SK-N-SH (cell line): ENCODE measurements at regions not wholly inside any gene's neighbourhood (a gene's known extent, or its start where the extent isn't known, plus 50 kb on each side); places are given as distances from the start of the nearest gene placed in this dataset.

Experiments used
- CTCF ChIA-PET: fragments of 300-600, 350-600 bp; formaldehyde crosslinking; extraction: SDS; loops from one replicate; lab custom pipeline; 2021; lab: Yijun Ruan, JAX
- POLR2A ChIA-PET: fragments of 350-600 bp; sonication (Branson Sonifier 250); formaldehyde crosslinking; extraction: SDS; loops from one replicate; lab custom pipeline; 2020; ENCODE audit warnings: antibody characterized with exemption, inconsistent platforms; lab: Yijun Ruan, JAX
- DNase-seq: peaks from one replicate; pipeline ENCODE4 v3.0.0; 2012
- H2AFZ ChIP-seq: fragments of 200-600 bp; sonication (generic); 2 replicates; pipeline ENCODE4 v1.8.1; 2016; ENCODE audit warnings: antibody characterized with exemption, mild to moderate bottlenecking, low read depth
- H3F3A ChIP-seq: fragments of 200-600 bp; sonication (generic); replicated peaks from 2 replicates; pipeline ENCODE3; 2016; ENCODE audit warnings: antibody characterized with exemption, mild to moderate bottlenecking; ENCODE audit not compliant: insufficient read depth
- H3K27ac ChIP-seq, 2 experiments: fragments of 200-500 bp in 1 of 2; fragments of 200-600 bp in 1 of 2; sonication (Bioruptor generic) in 1 of 2; sonication (generic), shearing (Covaris generic) in 1 of 2; 2 replicates each; pipeline versions ENCODE4 v1.5.1 to v1.6.1; 2014 to 2016; ENCODE audit warnings: low read depth in 2 of 2, inconsistent platforms in 1 of 2, low read length in 1 of 2, mild to moderate bottlenecking in 1 of 2, mixed read lengths in 1 of 2
- H3K27me3 ChIP-seq: fragments of 200-600 bp; sonication (generic), shearing (Covaris generic); 2 replicates; pipeline ENCODE4 v1.6.1; 2016; ENCODE audit warnings: mixed run types; ENCODE audit not compliant: insufficient read depth
- H3K36me3 ChIP-seq, 2 experiments: fragments of 200-500 bp in 1 of 2; fragments of 200-600 bp in 1 of 2; sonication (Bioruptor generic) in 1 of 2; sonication (generic) in 1 of 2; replicated peaks in 1 of 2; 2 replicates each; pipeline versions ENCODE3 to v1.5.1; 2014 to 2016; ENCODE audit warnings: low read length in 1 of 2, mild to moderate bottlenecking in 1 of 2; ENCODE audit not compliant: insufficient read depth in 2 of 2, control insufficient read depth in 1 of 2
- H3K4me1 ChIP-seq, 2 experiments: fragments of 200-500 bp in 1 of 2; fragments of 200-600 bp in 1 of 2; sonication (Bioruptor generic) in 1 of 2; sonication (generic), shearing (Covaris generic) in 1 of 2; 2 replicates each; pipeline versions ENCODE4 v1.5.1 to v1.6.1; 2014 to 2016; ENCODE audit warnings: low read depth in 1 of 2, low read length in 1 of 2, mixed run types in 1 of 2; ENCODE audit not compliant: insufficient read depth in 2 of 2, control insufficient read depth in 1 of 2
- H3K4me2 ChIP-seq: fragments of 200-600 bp; sonication (generic), shearing (Covaris generic); 2 replicates; pipeline ENCODE4 v1.6.1; 2017; ENCODE audit warnings: mixed run types
- H3K4me3 ChIP-seq, 2 experiments: fragments of 200-500 bp in 1 of 2; fragments of 200-600 bp in 1 of 2; sonication (Bioruptor generic) in 1 of 2; sonication (generic), shearing (Covaris generic) in 1 of 2; 2 replicates each; pipeline versions ENCODE4 v1.5.1 to v1.8.1; 2014 to 2016; ENCODE audit warnings: low read depth in 2 of 2, inconsistent platforms in 1 of 2, low read length in 1 of 2, mild to moderate bottlenecking in 1 of 2, mixed read lengths in 1 of 2, moderate library complexity in 1 of 2
- H3K79me2 ChIP-seq: fragments of 200-600 bp; sonication (generic); 2 replicates; pipeline ENCODE4 v1.8.1; 2017; ENCODE audit warnings: mild to moderate bottlenecking; ENCODE audit not compliant: insufficient read depth
- H3K9ac ChIP-seq: fragments of 200-600 bp; sonication (generic); 2 replicates; pipeline ENCODE4 v1.6.1; 2017; ENCODE audit warnings: mixed run types
- H3K9me2 ChIP-seq: fragments of 200-600 bp; sonication (generic); 2 replicates; pipeline ENCODE4 v1.6.1; 2017; ENCODE audit warnings: mixed run types
- H3K9me3 ChIP-seq: fragments of 200-600 bp; sonication (generic); 2 replicates; pipeline ENCODE4 v1.6.1; 2017; ENCODE audit warnings: mixed run types, mild to moderate bottlenecking, moderate library complexity
- H4K20me1 ChIP-seq: fragments of 200-600 bp; sonication (generic); 2 replicates; pipeline ENCODE4 v1.6.1; 2017; ENCODE audit warnings: mild to moderate bottlenecking, mixed run types; ENCODE audit not compliant: insufficient read depth
- CHD2 ChIP-seq: fragments of 150-350 bp; IDR thresholded peaks from 2 replicates; pipeline ENCODE4 v1.6.1; 2018; ENCODE audit warnings: low read length; ENCODE audit not compliant: partially characterized antibody
- ELF1 ChIP-seq: IDR thresholded peaks from 2 replicates; pipeline ENCODE4 v1.4.0; 2012
- EP300 ChIP-seq, 2 experiments: IDR thresholded peaks; 2 replicates each; pipeline versions ENCODE4 v1.4.0 to v1.6.1; 2012; ENCODE audit warnings: borderline replicate concordance in 1 of 2, low read depth in 1 of 2, low read length in 1 of 2
- FOSL2 ChIP-seq: IDR thresholded peaks from 2 replicates; pipeline ENCODE4 v1.4.0; 2012; ENCODE audit warnings: low read depth, mild to moderate bottlenecking, moderate library complexity, borderline replicate concordance
- JUND ChIP-seq: IDR thresholded peaks from 2 replicates; pipeline ENCODE4 v1.4.0; 2012
- NRF1 ChIP-seq: IDR thresholded peaks from 2 replicates; pipeline ENCODE4 v1.6.1; 2012; ENCODE audit warnings: low read depth, mild to moderate bottlenecking, low read length
- POLR2AphosphoS5 ChIP-seq: IDR thresholded peaks from 2 replicates; pipeline ENCODE4 v1.6.1; 2012; ENCODE audit warnings: low read depth, low read length
- RAD21 ChIP-seq: IDR thresholded peaks from 2 replicates; pipeline ENCODE4 v1.6.1; 2012; ENCODE audit warnings: mild to moderate bottlenecking, low read length
- RCOR1 ChIP-seq: fragments of 150-350 bp; IDR thresholded peaks from 2 replicates; pipeline ENCODE4 v1.6.1; 2017; ENCODE audit warnings: antibody characterized with exemption, low read length
- RXRA ChIP-seq: IDR thresholded peaks from 2 replicates; pipeline ENCODE4 v1.4.0; 2012; ENCODE audit warnings: low read depth, mild to moderate bottlenecking, borderline replicate concordance
- SIN3A ChIP-seq: IDR thresholded peaks from 2 replicates; pipeline ENCODE4 v1.6.1; 2012; ENCODE audit warnings: low read depth, mild to moderate bottlenecking, low read length, moderate library complexity, borderline replicate concordance
- SMC3 ChIP-seq: IDR thresholded peaks from 2 replicates; pipeline ENCODE4 v1.6.1; 2012; ENCODE audit warnings: low read depth, low read length, improper control_type of control experiment
- TCF12 ChIP-seq: IDR thresholded peaks from 2 replicates; pipeline ENCODE4 v1.4.0; 2012
- TEAD4 ChIP-seq: IDR thresholded peaks from 2 replicates; pipeline ENCODE4 v1.4.0; 2012; ENCODE audit warnings: mild to moderate bottlenecking, borderline replicate concordance; ENCODE audit not compliant: insufficient read depth
- YY1 ChIP-seq: IDR thresholded peaks from 2 replicates; pipeline ENCODE4 v1.4.0; 2012; ENCODE audit warnings: low read depth, mild to moderate bottlenecking
- WGBS: methylation state at CpG from one replicate; pipeline ENCODE4 v1.1.6; 2017; ENCODE audit warnings: low lambda C conversion rate; 5-methylcytosine and 5-hydroxymethylcytosine counted together
- TF ChIP-seq, protein P1 (sequence below): IDR thresholded peaks from 2 replicates; pipeline ENCODE4 v1.4.0; 2012; ENCODE audit warnings: low read depth, borderline replicate concordance
- TF ChIP-seq, protein P2 (sequence below): fragments of 200-600 bp; sonication (generic); IDR thresholded peaks from 2 replicates; pipeline ENCODE4 v1.6.1; 2017; ENCODE audit warnings: antibody characterized with exemption, mild to moderate bottlenecking, moderate library complexity
- TF ChIP-seq, protein P3 (sequence below): IDR thresholded peaks from 2 replicates; pipeline ENCODE4 v1.4.0; 2012; ENCODE audit warnings: low read depth
- TF ChIP-seq, protein P4 (sequence below): IDR thresholded peaks from 2 replicates; pipeline ENCODE4 v1.4.0; 2012; ENCODE audit warnings: low read depth, borderline replicate concordance
- TF ChIP-seq, protein P5 (sequence below): IDR thresholded peaks from 2 replicates; pipeline ENCODE4; 2012

DNA sequence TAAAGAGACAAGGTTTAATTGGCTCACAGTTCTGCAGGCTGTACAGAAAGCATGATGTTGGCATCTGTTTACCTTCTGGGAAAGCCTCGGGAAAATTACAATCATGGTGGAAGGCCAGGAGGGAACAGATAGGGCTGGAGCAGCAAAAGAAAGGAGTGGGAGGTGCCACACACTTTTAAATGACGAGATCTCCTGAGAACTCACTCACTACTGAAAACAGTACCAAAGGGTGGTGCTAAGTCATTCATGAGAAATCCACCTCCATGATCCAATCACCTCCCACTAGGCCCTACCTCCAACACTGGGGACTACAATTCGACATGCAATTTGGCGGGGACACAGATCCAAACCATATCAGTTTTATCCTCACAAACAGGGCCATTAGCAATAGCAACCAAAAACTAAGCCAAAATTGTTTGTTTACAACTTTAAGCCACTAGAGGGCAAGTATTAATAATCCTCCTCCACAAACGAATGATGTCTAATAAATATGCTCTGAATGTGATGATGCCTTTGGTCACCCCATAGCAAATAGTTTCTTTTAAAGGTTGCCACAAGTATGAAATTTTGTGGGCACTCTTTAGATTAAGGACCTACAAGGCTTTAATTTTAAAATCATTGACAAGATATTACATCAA, 129.2 kb upstream of the NRBF2 start:
- H2AFZ ChIP-seq, result no peak overlapping the region
- no peaks in the 10 kb centered on the region for H3F3A ChIP-seq
- CTCF ChIA-PET, result interaction anchor here (0.7 to 1.3 kb wide), 2 partner anchors 12 to 80 kb away, joined by 3 read pairs; no protein-coding TSS in a partner anchor
- H3K4me3 ChIP-seq, result no peak overlapping the region
- no peak overlapping the region for H3K27ac ChIP-seq
- peak; percentile 21 for DNase-seq
- no peak overlapping the region for H3K9ac ChIP-seq
- no peaks in the 10 kb centered on the region for H3K79me2 ChIP-seq
- H3K4me1 ChIP-seq, result no peaks in the 10 kb centered on the region
- H4K20me1 ChIP-seq, result no peaks in the 10 kb centered on the region
- TF ChIP-seq, protein P1, sequence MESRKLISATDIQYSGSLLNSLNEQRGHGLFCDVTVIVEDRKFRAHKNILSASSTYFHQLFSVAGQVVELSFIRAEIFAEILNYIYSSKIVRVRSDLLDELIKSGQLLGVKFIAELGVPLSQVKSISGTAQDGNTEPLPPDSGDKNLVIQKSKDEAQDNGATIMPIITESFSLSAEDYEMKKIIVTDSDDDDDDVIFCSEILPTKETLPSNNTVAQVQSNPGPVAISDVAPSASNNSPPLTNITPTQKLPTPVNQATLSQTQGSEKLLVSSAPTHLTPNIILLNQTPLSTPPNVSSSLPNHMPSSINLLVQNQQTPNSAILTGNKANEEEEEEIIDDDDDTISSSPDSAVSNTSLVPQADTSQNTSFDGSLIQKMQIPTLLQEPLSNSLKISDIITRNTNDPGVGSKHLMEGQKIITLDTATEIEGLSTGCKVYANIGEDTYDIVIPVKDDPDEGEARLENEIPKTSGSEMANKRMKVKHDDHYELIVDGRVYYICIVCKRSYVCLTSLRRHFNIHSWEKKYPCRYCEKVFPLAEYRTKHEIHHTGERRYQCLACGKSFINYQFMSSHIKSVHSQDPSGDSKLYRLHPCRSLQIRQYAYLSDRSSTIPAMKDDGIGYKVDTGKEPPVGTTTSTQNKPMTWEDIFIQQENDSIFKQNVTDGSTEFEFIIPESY, result no peak
- no peak for TF ChIP-seq YY1
- TF ChIP-seq, protein P2, sequence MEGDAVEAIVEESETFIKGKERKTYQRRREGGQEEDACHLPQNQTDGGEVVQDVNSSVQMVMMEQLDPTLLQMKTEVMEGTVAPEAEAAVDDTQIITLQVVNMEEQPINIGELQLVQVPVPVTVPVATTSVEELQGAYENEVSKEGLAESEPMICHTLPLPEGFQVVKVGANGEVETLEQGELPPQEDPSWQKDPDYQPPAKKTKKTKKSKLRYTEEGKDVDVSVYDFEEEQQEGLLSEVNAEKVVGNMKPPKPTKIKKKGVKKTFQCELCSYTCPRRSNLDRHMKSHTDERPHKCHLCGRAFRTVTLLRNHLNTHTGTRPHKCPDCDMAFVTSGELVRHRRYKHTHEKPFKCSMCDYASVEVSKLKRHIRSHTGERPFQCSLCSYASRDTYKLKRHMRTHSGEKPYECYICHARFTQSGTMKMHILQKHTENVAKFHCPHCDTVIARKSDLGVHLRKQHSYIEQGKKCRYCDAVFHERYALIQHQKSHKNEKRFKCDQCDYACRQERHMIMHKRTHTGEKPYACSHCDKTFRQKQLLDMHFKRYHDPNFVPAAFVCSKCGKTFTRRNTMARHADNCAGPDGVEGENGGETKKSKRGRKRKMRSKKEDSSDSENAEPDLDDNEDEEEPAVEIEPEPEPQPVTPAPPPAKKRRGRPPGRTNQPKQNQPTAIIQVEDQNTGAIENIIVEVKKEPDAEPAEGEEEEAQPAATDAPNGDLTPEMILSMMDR, result peak; percentile 54
- TF ChIP-seq RAD21, result peak; percentile 41
- TF ChIP-seq SMC3, result peak; percentile 21; the same call in 1 of the 2 replicates
- no peak for TF ChIP-seq RXRA
- TF ChIP-seq ELF1, result no peak
- no peaks in the 10 kb centered on the region for H3K9me2 ChIP-seq
- no peaks in the 10 kb centered on the region for H3K36me3 ChIP-seq
- no peaks in the 10 kb centered on the region for H3K9me3 ChIP-seq
- H3K27me3 ChIP-seq, result peaks cover 7% of the 10 kb centered on the region; the same call in 1 of the 2 replicates
- no peak overlapping the region for H3K4me2 ChIP-seq
- POLR2A ChIA-PET, result no interaction called here
- 46% methylated on average over 5 of the region's 5 CpGs for WGBS

DNA sequence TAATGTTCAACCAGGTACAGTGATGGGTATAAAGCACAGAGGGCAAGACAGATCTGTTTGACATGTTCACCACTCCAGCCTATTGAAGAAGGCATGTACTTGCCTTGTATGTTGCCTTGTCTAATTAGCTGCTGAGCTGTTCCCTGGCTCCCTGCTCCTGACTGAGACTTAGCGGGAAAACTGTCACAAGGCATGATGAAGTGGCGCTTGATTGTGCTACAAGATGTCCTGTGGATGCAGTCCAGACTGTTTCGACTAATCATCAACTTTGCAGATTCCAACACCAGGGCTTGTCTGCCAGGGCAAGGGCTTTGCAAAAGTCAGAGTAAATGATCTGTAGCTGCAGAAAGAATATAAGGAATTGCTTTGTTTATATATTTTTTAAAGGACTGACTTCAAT, 136.2 kb upstream of the NRBF2 start:
- Histone ChIP-seq H2AFZ (no peak overlapping the region), H3K4me1 (no peaks in the 10 kb centered on the region), H3K79me2 (no peaks in the 10 kb centered on the region), H3K27ac (no peak overlapping the region), H3F3A (no peaks in the 10 kb centered on the region), H3K4me2 (no peak overlapping the region), H3K36me3 (no peaks in the 10 kb centered on the region), H3K9ac (no peak overlapping the region), H3K4me3 (no peak overlapping the region), H3K27me3 (no peaks in the 10 kb centered on the region; the same call in 1 of the 2 replicates), H4K20me1 (no peaks in the 10 kb centered on the region), H3K9me3 (no peaks in the 10 kb centered on the region), H3K9me2 (no peaks in the 10 kb centered on the region)
- 80% methylated on average over 3 of the region's 3 CpGs for WGBS
- TF ChIP-seq RXRA (no peak), POLR2AphosphoS5 (no peak), SIN3A (no peak), NRF1 (no peak), EP300 (IDR thresholded peaks at IDR 0.05; ENCODE audit: borderline replicate concordance in 1 of 2, low read depth in 1 of 2, low read length in 1 of 2) (no peak), TEAD4 (no peak), SMC3 (no peak), RCOR1 (no peak), TCF12 (no peak), FOSL2 (no peak), CHD2 (no peak), JUND (no peak)
- TF ChIP-seq, protein P3, sequence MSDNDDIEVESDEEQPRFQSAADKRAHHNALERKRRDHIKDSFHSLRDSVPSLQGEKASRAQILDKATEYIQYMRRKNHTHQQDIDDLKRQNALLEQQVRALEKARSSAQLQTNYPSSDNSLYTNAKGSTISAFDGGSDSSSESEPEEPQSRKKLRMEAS, result no peak
- TF ChIP-seq, protein P4, sequence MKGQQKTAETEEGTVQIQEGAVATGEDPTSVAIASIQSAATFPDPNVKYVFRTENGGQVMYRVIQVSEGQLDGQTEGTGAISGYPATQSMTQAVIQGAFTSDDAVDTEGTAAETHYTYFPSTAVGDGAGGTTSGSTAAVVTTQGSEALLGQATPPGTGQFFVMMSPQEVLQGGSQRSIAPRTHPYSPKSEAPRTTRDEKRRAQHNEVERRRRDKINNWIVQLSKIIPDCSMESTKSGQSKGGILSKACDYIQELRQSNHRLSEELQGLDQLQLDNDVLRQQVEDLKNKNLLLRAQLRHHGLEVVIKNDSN, result no peak
- TF ChIP-seq, protein P2, result no peak
- TF ChIP-seq, protein P5, sequence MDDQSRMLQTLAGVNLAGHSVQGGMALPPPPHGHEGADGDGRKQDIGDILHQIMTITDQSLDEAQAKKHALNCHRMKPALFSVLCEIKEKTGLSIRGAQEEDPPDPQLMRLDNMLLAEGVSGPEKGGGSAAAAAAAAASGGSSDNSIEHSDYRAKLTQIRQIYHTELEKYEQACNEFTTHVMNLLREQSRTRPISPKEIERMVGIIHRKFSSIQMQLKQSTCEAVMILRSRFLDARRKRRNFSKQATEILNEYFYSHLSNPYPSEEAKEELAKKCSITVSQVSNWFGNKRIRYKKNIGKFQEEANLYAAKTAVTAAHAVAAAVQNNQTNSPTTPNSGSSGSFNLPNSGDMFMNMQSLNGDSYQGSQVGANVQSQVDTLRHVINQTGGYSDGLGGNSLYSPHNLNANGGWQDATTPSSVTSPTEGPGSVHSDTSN, result no peak
- CTCF ChIA-PET, result no interaction called here
- no peak for DNase-seq
- POLR2A ChIA-PET, result no interaction called here
